Peyer's patch (tissue), 4 donors: ENCODE measurements at regions not wholly inside any gene's neighbourhood (a gene's known extent, or its start where the extent isn't known, plus 50 kb on each side); places are given as distances from the start of the nearest gene placed in this dataset.

ENCODE experiments used
- DNase-seq, 3 donors: peaks; one replicate each; pipeline ENCODE4 v3.0.0-alpha.2; 2017 to 2019
- H3K27ac ChIP-seq, 4 donors: fragments of 200-600 bp; sonication (generic); one replicate each; pipeline ENCODE4 v1.5.1; 2016 to 2019
- H3K27me3 ChIP-seq, 2 donors: fragments of 200-600 bp; sonication (generic); one replicate each; pipeline ENCODE4 v1.5.1; 2019
- H3K36me3 ChIP-seq, 3 donors: fragments of 200-600 bp; sonication (generic); one replicate each; pipeline ENCODE4 v1.5.1; 2016 to 2019
- H3K4me1 ChIP-seq, 4 donors: fragments of 200-600 bp; sonication (generic); one replicate each; pipeline ENCODE4 v1.5.1; 2016 to 2019
- H3K4me3 ChIP-seq, 4 donors: fragments of 200-600 bp; sonication (generic); 1 replicate in 3 of 4; 2 replicates in 1 of 4; pipeline ENCODE4 v1.5.1; 2016 to 2019; ENCODE audit warnings: mild to moderate bottlenecking in 1 of 4
- H3K9me3 ChIP-seq, 4 donors: fragments of 200-600 bp; sonication (generic); one replicate each; pipeline ENCODE4 v1.5.1; 2016 to 2019; ENCODE audit warnings: mild to moderate bottlenecking in 1 of 4
- POLR2A ChIP-seq, 2 donors: fragments of 450-650 bp; IDR thresholded peaks; one replicate each; pipeline ENCODE4 v1.5.1; 2017; ENCODE audit warnings: antibody characterized with exemption in 2 of 2, mild to moderate bottlenecking in 2 of 2, moderate library complexity in 2 of 2
- TF ChIP-seq, protein P1 (sequence below), 6 experiments: fragments of 450-650 bp in 4 of 6; fragments of 200-600 bp in 2 of 6; sonication (generic) in 1 of 6; IDR thresholded peaks; one replicate each; pipeline ENCODE4 v1.5.1; 2017 to 2019; ENCODE audit warnings: antibody characterized with exemption in 6 of 6, mild to moderate bottlenecking in 3 of 6, moderate library complexity in 1 of 6

DNA sequence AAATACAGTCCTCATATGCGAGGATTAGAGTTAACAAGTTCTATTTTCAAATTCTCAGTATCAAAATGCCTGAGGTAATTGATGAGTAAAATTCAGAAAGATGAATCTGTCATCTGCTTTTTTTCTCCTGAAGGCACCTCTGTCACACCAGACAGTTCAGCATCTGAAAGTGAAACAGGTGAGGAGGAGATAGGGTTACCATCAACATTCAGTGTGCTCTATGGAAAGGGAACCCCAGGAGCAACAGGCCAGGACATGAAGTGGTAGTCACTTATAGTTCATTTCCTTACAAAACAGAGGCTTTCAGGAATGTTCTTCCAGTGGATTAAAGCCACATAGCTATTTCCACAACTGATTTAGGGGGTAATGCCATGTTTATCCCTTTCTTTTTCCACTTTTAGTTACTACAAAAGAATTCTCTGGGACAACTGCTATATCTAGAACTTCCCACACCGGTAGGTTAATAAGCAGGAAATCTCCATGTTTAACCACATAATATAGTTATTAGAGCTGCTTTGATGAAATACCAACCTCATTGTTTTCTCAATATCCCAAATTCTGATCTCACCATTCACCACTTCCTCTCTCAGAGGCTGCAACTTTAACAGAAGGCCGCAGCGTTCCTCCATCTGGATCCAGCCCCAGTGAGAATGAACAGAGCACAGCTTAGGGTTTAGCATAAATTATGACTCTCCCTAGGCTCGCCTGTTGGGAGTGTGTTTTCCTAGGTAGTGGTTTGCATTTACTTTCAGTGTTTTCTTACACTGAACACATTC is 177.0 kb upstream of the CNTN1 start:
- no peaks in the 10 kb centered on the region for H3K4me1 ChIP-seq
- DNase-seq = no peak
- no peak overlapping the region for H3K4me3 ChIP-seq
- H3K36me3 ChIP-seq = no peaks in the 10 kb centered on the region
- no peaks in the 10 kb centered on the region for H3K27me3 ChIP-seq
- TF ChIP-seq, protein P1, sequence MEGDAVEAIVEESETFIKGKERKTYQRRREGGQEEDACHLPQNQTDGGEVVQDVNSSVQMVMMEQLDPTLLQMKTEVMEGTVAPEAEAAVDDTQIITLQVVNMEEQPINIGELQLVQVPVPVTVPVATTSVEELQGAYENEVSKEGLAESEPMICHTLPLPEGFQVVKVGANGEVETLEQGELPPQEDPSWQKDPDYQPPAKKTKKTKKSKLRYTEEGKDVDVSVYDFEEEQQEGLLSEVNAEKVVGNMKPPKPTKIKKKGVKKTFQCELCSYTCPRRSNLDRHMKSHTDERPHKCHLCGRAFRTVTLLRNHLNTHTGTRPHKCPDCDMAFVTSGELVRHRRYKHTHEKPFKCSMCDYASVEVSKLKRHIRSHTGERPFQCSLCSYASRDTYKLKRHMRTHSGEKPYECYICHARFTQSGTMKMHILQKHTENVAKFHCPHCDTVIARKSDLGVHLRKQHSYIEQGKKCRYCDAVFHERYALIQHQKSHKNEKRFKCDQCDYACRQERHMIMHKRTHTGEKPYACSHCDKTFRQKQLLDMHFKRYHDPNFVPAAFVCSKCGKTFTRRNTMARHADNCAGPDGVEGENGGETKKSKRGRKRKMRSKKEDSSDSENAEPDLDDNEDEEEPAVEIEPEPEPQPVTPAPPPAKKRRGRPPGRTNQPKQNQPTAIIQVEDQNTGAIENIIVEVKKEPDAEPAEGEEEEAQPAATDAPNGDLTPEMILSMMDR (IDR thresholded peaks at IDR 0.05) = no peak
- TF ChIP-seq POLR2A (IDR thresholded peaks at IDR 0.05) = no peak
- no peak overlapping the region for H3K27ac ChIP-seq
- H3K9me3 ChIP-seq = no peaks in the 10 kb centered on the region

DNA sequence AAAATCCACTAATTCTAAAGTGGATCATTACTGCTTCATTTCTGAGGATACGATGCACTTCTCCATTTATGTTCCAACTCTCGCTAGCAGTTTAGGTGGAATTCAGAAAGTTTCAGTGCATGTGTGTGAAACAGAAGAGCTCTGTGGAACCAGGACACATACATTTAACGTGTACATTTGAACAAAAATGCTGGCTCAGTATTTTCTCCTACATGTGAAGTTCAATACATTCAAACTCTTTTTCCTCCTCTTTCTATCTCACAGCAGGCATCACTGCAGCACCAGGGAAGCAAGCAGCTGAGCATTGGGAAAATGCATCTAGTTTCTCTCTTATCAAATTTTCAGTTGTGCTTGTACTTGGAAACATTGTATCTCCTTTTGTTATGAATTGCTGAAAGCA is 169.4 kb upstream of the CNTN1 start:
- Histone ChIP-seq H3K4me1 (no peaks in the 10 kb centered on the region), H3K9me3 (no peaks in the 10 kb centered on the region), H3K27me3 (no peaks in the 10 kb centered on the region), H3K4me3 (no peak overlapping the region), H3K36me3 (no peaks in the 10 kb centered on the region), H3K27ac (no peak overlapping the region)
- TF ChIP-seq, protein P1 (IDR thresholded peaks at IDR 0.05) = no peak
- no peak for TF ChIP-seq POLR2A (IDR thresholded peaks at IDR 0.05)
- no peak for DNase-seq

DNA sequence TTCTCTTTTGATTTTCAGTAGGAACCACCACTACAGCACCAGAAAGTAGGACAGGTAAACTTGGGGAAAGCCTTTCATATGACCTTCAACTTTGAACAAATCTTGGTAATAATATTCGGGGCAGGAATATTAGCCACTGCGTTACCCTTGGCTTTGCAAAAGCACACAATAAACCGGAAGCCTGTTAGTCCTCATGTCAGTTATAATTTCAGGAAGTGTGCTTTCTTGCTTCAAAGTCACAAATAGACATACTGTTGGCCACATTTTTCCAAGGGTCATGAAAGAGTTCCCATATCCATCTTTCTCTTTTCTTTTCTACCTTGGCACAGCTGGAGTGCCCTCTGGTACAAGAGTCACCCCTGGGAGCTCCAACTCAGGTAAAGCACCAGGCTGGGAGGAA is 167.2 kb upstream of the CNTN1 start:
- Histone ChIP-seq H3K27me3 (no peaks in the 10 kb centered on the region), H3K27ac (no peak overlapping the region), H3K36me3 (no peaks in the 10 kb centered on the region), H3K9me3 (no peaks in the 10 kb centered on the region), H3K4me3 (no peak overlapping the region), H3K4me1 (no peaks in the 10 kb centered on the region)
- TF ChIP-seq, protein P1 (IDR thresholded peaks at IDR 0.05) = no peak
- TF ChIP-seq POLR2A (IDR thresholded peaks at IDR 0.05) = no peak
- no peak for DNase-seq

DNA sequence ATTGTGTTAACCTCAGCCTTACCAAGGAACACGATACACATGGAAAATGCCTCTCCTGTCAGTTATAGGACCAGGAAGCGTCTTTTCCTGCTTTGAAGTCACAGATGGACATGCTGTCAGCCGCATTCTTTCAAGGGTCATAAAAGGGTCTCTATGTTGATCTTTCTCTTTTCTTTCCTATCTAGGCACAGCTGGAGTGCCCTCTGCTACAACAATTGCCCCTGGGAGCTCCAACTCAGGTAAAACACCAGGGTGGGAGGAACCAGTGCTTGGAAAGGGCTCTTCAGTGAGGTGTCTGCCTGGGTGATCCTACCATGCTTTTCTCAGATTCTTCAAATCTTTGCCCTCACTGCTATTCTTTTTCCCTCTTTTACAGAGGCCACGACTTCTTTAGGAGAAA is 157.4 kb upstream of the CNTN1 start:
- no peak for TF ChIP-seq POLR2A (IDR thresholded peaks at IDR 0.05)
- TF ChIP-seq, protein P1 (IDR thresholded peaks at IDR 0.05) = no peak
- no peaks in the 10 kb centered on the region for H3K9me3 ChIP-seq
- no peaks in the 10 kb centered on the region for H3K36me3 ChIP-seq
- no peak overlapping the region for H3K4me3 ChIP-seq
- no peaks in the 10 kb centered on the region for H3K4me1 ChIP-seq
- no peaks in the 10 kb centered on the region for H3K27me3 ChIP-seq
- H3K27ac ChIP-seq = no peak overlapping the region
- no peak for DNase-seq

DNA sequence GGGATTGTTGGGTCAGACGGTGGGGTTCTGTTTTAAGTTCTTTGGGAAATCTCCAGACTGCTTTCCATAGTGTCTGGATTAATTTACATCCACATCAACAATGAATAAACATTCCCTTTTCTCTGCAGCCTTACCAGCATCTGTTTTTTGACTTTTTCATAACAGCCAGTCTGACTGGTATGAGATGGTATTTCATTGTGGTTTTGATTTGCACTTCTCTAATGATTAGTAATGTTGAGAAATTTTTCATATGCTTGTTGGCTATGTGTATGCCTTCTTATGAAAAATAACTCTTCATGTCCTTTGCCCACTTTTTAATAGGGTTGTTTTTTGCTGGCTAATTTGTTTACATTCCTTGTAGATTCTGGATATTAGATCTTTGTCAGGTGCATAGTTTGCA is 140.8 kb upstream of the CNTN1 start:
- Histone ChIP-seq H3K36me3 (no peaks in the 10 kb centered on the region), H3K27me3 (no peaks in the 10 kb centered on the region), H3K4me3 (no peak overlapping the region), H3K9me3 (no peaks in the 10 kb centered on the region), H3K4me1 (no peaks in the 10 kb centered on the region), H3K27ac (no peak overlapping the region)
- TF ChIP-seq, protein P1 (IDR thresholded peaks at IDR 0.05) = no peak
- no peak for TF ChIP-seq POLR2A (IDR thresholded peaks at IDR 0.05)
- DNase-seq = no peak
